MM.1S (cell line): ENCODE measurements at regions not wholly inside any gene's neighbourhood (a gene's known extent, or its start where the extent isn't known, plus 50 kb on each side); places are given as distances from the start of the nearest gene placed in this dataset.
A peak's percentile ranks its signal among the peaks of the same experiment; 100 is the strongest.

ENCODE experiments used
- DNase-seq: peaks from one replicate; pipeline ENCODE4 v3.0.0-alpha.2; 2015
- H2AFZ ChIP-seq: fragments of 300-600 bp; sonication (generic); 2 replicates; pipeline ENCODE4 v1.6.0; 2016; ENCODE audit warnings: antibody characterized with exemption, low read length
- H3F3A ChIP-seq: fragments of 300-600 bp; sonication (generic); 2 replicates; pipeline ENCODE4 v1.6.1; 2016; ENCODE audit warnings: mild to moderate bottlenecking, antibody characterized with exemption, low read length, moderate library complexity, mixed read lengths; ENCODE audit not compliant: insufficient read depth
- H3K27ac ChIP-seq: fragments of 300-600 bp; sonication (generic); 2 replicates; pipeline ENCODE4 v1.5.1; 2016; ENCODE audit warnings: mild to moderate bottlenecking, low read length
- H3K27me3 ChIP-seq: fragments of 300-600 bp; sonication (generic); replicated peaks from 2 replicates; pipeline ENCODE4 v1.6.0; 2016; ENCODE audit warnings: low read length; ENCODE audit not compliant: insufficient read depth
- H3K36me3 ChIP-seq: fragments of 300-600 bp; sonication (generic); replicated peaks from 2 replicates; pipeline ENCODE4 v1.6.1; 2016; ENCODE audit warnings: mild to moderate bottlenecking, low read length, mixed read lengths; ENCODE audit not compliant: insufficient read depth
- H3K4me1 ChIP-seq: fragments of 300-600 bp; sonication (generic); 2 replicates; pipeline ENCODE4 v1.6.1; 2016; ENCODE audit warnings: low read length, mixed read lengths
- H3K4me2 ChIP-seq: fragments of 300-600 bp; sonication (generic); 2 replicates; pipeline ENCODE4 v1.6.0; 2016; ENCODE audit warnings: low read depth, low read length
- H3K4me3 ChIP-seq: fragments of 300-600 bp; sonication (generic); 2 replicates; pipeline ENCODE4 v1.5.1; 2016; ENCODE audit warnings: low read length, mixed read lengths
- H3K79me2 ChIP-seq: fragments of 300-600 bp; sonication (generic); 2 replicates; pipeline ENCODE4 v1.6.1; 2016; ENCODE audit warnings: mixed run types, low read length, mixed read lengths
- H3K9ac ChIP-seq: fragments of 300-600 bp; sonication (generic); 2 replicates; pipeline ENCODE4 v1.6.1; 2016; ENCODE audit warnings: low read length, mixed read lengths
- H3K9me2 ChIP-seq: fragments of 300-600 bp; sonication (generic); replicated peaks from 2 replicates; pipeline ENCODE4 v1.6.1; 2016; ENCODE audit warnings: mild to moderate bottlenecking, low read length, mixed read lengths; ENCODE audit not compliant: insufficient read depth
- H3K9me3 ChIP-seq: fragments of 300-600 bp; sonication (generic); replicated peaks from 2 replicates; pipeline ENCODE4 v1.6.1; 2016; ENCODE audit warnings: mild to moderate bottlenecking, low read length, mixed read lengths; ENCODE audit not compliant: insufficient read depth
- H4K20me1 ChIP-seq: fragments of 300-600 bp; sonication (generic); 2 replicates; pipeline ENCODE4 v1.6.1; 2016; ENCODE audit warnings: mild to moderate bottlenecking, low read length, moderate library complexity, mixed read lengths; ENCODE audit not compliant: insufficient read depth
- EZH2 ChIP-seq: fragments of 300-600 bp; sonication (generic); optimal IDR thresholded peaks from 2 replicates; pipeline ENCODE3; 2017; ENCODE audit warnings: low read depth, mild to moderate bottlenecking, antibody characterized with exemption, low read length, mixed read lengths
- EZH2phosphoT487 ChIP-seq: fragments of 300-600 bp; sonication (generic); IDR thresholded peaks from 2 replicates; pipeline ENCODE4 v1.6.1; 2018; ENCODE audit warnings: antibody characterized with exemption, low read length
- TF ChIP-seq, protein P1 (sequence below): fragments of 300-600 bp; sonication (generic); IDR thresholded peaks from 2 replicates; pipeline ENCODE4 v1.5.1; 2016; ENCODE audit warnings: antibody characterized with exemption, low read length, mixed read lengths

DNA sequence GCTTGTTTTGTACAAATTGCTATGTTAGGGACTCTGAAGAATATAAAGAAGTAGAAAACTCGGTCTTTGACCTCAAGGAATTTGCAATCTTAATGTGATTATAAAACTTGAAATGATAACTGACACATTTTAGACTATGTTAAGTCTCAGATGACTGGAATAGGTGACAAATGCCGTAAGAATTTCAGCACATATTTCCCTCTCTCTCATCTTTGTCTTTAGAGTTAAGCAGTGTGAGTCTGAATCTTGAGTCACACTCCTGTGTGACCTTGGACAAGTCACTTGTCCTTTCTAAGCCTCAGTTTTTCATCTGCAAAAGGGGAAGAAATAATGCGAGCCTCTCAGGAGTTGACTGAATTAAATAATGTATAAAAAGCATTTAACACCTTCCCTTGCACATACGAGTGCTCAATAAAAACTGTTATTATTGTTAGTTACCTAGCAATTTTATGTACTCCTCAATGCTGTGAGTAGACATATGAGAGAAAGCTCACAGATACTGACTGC lies 103.7 kb downstream of the DYRK2 start:
- Histone ChIP-seq H3K9ac (no peak overlapping the region), H3K79me2 (no peaks in the 10 kb centered on the region), H3K27ac (no peak overlapping the region), H3K36me3 (no peaks in the 10 kb centered on the region), H3F3A (no peaks in the 10 kb centered on the region), H4K20me1 (no peaks in the 10 kb centered on the region), H3K9me3 (no peaks in the 10 kb centered on the region), H3K9me2 (no peaks in the 10 kb centered on the region), H2AFZ (no peak overlapping the region), H3K27me3 (no peaks in the 10 kb centered on the region), H3K4me2 (no peak overlapping the region), H3K4me1 (peaks cover 1% of the 10 kb centered on the region), H3K4me3 (no peak overlapping the region)
- no peak for DNase-seq
- TF ChIP-seq, protein P1, sequence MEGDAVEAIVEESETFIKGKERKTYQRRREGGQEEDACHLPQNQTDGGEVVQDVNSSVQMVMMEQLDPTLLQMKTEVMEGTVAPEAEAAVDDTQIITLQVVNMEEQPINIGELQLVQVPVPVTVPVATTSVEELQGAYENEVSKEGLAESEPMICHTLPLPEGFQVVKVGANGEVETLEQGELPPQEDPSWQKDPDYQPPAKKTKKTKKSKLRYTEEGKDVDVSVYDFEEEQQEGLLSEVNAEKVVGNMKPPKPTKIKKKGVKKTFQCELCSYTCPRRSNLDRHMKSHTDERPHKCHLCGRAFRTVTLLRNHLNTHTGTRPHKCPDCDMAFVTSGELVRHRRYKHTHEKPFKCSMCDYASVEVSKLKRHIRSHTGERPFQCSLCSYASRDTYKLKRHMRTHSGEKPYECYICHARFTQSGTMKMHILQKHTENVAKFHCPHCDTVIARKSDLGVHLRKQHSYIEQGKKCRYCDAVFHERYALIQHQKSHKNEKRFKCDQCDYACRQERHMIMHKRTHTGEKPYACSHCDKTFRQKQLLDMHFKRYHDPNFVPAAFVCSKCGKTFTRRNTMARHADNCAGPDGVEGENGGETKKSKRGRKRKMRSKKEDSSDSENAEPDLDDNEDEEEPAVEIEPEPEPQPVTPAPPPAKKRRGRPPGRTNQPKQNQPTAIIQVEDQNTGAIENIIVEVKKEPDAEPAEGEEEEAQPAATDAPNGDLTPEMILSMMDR, result no peak
- TF ChIP-seq EZH2phosphoT487, result no peak
- no peak for TF ChIP-seq EZH2

DNA sequence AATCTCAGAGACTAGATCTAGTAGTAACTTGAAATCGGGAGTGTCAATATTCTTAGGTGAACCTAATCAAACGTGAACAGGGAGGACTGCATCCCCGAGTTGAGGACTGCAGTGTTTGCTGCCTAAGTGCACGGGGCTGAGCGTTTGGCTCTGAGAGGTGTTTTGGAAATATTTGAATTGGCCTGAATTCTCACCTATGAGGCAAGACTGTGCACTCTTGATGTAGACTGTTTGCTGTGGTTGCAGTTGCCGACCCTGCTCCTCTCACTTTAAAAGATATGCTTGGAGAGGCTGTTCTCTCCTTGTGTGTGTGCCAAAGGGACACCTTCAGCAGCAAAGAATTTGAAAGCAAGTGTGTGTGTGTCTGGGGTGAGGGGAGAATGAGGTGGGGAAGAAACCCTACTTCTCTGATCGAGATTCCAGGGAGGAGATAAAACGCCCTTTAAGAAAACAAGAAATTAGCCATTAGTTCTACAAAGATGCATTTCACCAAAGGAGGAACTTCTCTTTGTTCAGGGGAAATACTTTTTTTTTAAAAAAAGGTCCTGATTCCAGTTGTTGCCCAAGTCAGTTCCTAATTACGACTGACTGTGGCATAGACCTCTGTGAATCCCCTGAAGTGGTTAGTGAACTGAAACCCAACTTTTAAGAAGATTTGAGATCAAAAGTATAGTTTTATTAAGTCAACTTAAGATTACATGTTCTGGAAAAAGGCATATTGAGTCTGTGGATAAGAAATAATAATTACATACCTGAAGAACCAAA lies 106.6 kb downstream of the DYRK2 start:
- no peak overlapping the region for H3K4me2 ChIP-seq

DNA sequence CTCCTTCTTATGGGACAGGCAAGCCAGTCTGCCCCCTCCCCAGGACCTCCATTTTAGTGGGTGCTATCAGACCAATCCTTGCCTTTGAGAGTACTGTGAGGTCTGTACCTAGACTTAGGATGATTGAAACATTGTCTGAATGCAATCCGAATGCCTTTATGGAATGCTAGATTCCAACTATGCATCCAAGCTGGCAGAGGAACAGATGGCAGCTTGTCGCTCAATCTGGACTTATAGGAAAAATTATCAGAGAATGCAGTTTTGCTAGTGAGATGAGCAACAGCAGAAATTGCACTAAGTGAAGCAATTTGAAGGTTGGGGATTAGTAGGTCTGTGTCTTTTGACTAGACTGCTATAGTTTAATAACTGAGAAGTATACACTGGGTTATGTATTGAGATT lies 109.1 kb downstream of the DYRK2 start:
- TF ChIP-seq, protein P1, result no peak
- no peak for TF ChIP-seq EZH2phosphoT487
- no peak for TF ChIP-seq EZH2
- Histone ChIP-seq H3F3A (no peaks in the 10 kb centered on the region), H3K9me3 (no peaks in the 10 kb centered on the region), H3K9me2 (no peaks in the 10 kb centered on the region), H3K4me1 (peaks cover 18% of the 10 kb centered on the region), H3K27ac (no peak overlapping the region), H3K36me3 (no peaks in the 10 kb centered on the region), H3K4me3 (no peak overlapping the region), H3K4me2 (0 out of 2 replicates have a peak overlapping the region, but pooled peaks have one; percentile 17), H3K9ac (no peak overlapping the region), H4K20me1 (no peaks in the 10 kb centered on the region), H2AFZ (no peak overlapping the region), H3K27me3 (0 out of 2 replicates have a peak, but pooled peaks cover 5% of the 10 kb centered on the region), H3K79me2 (no peaks in the 10 kb centered on the region)
- DNase-seq, result no peak

More for the DNA sequence above, 106.6 kb downstream of the DYRK2 start:
- Histone ChIP-seq H3K27me3 (no peaks in the 10 kb centered on the region), H3F3A (no peaks in the 10 kb centered on the region), H2AFZ (no peak overlapping the region), H3K4me3 (no peak overlapping the region), H3K36me3 (no peaks in the 10 kb centered on the region), H3K9me2 (no peaks in the 10 kb centered on the region), H3K9ac (no peak overlapping the region), H3K4me1 (peaks cover 18% of the 10 kb centered on the region), H3K27ac (no peak overlapping the region), H3K9me3 (no peaks in the 10 kb centered on the region), H3K79me2 (no peaks in the 10 kb centered on the region), H4K20me1 (no peaks in the 10 kb centered on the region)
- no peak for DNase-seq
- TF ChIP-seq, protein P1, result no peak
- TF ChIP-seq EZH2phosphoT487 (no peak), EZH2 (no peak)
